Activated CD8-positive, alpha-beta memory T cell treated with anti-CD3 and anti-CD28 coated beads, Interleukin-2, amount 50 U/mL, for 48 hours (primary cell): ENCODE measurements at regions not wholly inside any gene's neighbourhood (a gene's known extent, or its start where the extent isn't known, plus 50 kb on each side); places are given as distances from the start of the nearest gene placed in this dataset.
A peak's percentile ranks its signal among the peaks of the same experiment; 100 is the strongest.
"Not testable (repeated sequence)": the region's sequence is repeated elsewhere in the genome, so short reads cannot be mapped to it uniquely, and the experiment has no call there.

Source experiments
- DNase-seq: peaks from one replicate; pipeline ENCODE4 v3.0.0-alpha.2; 2020

DNA sequence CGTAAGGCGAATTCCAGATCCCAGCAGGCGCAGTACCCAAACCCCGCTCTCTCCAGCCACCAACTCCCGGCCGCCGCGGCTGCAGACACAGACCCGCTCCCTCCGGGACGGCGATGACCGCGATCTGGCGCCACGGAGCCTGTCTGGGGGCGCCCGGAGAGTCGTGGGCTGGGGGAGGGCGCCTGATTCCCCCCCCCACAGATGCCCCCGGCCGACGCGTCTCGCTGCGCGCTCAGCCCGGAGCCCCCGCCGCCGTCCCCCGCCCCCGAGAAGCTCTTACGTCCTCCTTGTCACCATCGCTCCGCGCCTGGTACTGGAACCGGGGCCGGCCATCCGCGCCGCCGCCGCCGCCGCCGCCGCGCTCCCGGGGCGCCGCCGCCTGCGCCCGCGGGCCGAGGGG, 173.6 kb downstream of the ATP6V0E2 start:
- not testable (repeated sequence) for DNase-seq

DNA sequence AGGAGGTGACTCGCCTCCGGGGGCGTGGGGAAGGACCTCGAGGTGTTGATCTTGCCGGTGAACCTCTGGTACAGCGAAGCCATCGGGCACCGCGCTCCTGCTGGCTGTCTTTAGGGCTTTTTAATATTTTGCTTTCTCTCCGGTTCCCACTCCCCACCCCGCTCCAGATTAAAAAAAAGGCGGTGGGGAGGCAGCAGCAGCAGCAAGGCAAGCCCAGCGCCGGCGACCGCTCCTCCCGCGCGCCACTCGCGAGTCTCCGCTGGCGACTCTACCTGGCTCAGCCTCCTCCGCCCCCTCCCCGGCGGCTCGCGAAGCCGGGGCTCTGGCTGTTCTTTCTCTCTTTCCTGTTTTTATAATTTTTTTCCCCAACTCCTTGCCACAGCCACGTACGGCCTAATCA, 174.0 kb downstream of the ATP6V0E2 start:
- DNase-seq = peak; percentile 60

DNA sequence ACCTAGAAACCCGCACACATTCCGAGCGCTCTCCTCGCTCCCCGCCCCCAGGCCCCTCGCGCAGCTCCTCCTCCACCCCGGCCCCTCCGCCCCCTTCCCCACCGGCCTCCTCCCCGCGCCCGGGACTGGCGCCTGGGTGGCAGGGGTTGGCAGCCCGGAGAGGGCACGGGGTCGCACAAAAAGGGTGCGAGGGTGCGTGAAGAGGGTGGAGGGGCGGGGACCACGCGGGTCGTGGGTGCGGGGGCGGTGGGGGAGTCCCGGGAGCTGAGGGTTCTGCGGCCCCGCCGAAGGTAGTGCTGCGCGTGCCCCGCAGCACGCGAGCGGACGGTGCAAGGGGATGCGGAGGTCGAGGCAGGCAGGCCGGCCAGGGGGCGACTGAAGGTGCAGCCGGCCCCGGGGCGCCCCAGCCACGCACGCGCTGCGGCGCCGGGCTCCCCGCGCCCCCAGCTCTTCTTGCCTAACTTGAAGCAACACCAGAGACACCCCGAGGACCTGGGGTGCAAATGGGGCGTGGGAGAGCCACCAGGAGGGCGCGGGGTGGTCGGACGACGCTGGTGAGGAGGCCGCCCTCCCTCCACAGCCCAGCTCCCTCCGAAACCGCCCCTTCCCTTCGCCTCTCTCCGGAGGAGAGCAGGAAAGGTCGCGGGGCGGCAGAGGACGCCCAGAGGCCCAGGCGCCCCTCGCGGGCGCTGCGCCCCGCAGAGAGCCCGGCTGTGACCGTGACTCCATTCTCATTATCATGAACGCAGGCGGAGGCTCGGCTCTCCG, 174.7 kb downstream of the ATP6V0E2 start:
- not testable (repeated sequence) for DNase-seq

GRCh38 chr7:150049012-150049655, 175.4 kb downstream of the ATP6V0E2 start:
- DNase-seq = not testable (repeated sequence)

- not testable (repeated sequence) for DNase-seq
Observed at GRCh38 chr7:150053396-150053795, 179.6 kb downstream of the ATP6V0E2 start.

GRCh38 chr7:150054242-150054641, 180.5 kb downstream of the ATP6V0E2 start:
- DNase-seq = not testable (repeated sequence)

DNA sequence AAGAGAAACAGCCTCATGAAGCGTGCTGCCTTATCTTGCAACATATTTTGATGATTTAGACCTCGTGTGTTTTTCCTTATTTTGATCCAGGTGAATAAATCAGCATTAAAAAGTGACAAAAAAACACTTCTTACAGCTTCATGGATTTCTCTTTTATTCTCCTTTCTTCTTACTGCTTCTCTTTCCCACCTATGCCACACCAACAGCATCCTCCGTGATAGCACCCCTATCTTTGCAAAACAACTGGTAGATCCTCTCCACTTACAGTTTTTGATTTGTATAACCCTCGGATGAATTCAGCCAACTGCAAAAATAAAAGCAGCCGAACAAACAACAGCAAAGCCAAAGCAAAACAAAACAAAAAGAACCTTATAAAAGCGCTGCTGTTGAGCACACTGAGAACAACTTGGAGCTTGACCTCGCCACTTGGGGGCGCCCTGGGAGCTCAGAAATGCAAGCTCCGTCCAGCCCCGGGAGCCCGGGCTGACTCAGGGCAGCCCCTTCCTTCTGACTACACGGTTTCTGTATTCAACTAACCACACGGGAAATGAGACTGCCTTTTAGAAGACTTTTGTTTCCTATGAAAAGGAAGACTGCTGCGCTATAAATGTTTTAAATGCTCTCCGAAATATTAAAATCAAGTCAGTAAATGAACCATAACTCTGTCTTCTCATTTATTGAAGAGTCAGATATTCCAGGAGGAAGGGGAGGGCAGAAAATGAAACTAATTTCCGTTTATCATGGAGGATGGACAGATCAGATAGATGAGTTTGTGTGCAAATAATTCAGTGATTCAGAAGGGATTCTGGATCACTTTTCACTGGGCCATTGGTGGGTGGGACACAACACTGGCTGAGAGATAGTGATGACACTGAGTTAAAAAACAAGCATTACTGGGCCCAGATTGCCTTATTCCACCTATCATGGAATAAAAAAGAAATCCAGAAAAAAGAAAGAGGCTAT, 186.8 kb downstream of the ATP6V0E2 start:
- DNase-seq = peak; percentile 94

DNA sequence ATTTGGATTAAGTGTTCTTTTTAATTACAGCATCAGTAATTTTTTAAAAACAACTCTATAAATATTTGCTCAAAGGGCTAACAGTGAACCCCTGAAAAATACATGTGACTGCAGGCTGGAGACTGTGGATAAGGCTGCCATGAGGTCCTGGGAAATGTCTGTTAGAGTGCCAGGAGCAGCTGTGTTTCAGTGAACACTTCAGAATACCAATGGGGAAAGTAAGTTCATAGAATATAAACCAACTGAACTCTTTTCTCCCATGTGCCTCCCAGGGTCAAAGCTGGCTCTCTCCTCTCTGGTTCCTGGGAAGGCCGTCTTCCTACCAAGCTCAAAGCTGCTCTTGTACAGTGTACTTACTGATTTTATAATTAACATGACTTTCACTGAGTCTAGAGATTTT, 189.4 kb downstream of the ATP6V0E2 start:
- not testable (repeated sequence) for DNase-seq

- not testable (repeated sequence) for DNase-seq
Observed at GRCh38 chr7:150069555-150070313, 196.0 kb downstream of the ATP6V0E2 start.

- not testable (repeated sequence) for DNase-seq
Observed at GRCh38 chr7:150077543-150077942, 203.8 kb downstream of the ATP6V0E2 start.

GRCh38 chr7:150081865-150082264, 208.1 kb downstream of the ATP6V0E2 start:
- DNase-seq = not testable (repeated sequence)

- not testable (repeated sequence) for DNase-seq
Observed at GRCh38 chr7:150084724-150085123, 211.0 kb downstream of the ATP6V0E2 start.

GRCh38 chr7:150087478-150087877, 213.7 kb downstream of the ATP6V0E2 start:
- DNase-seq = not testable (repeated sequence)

DNA sequence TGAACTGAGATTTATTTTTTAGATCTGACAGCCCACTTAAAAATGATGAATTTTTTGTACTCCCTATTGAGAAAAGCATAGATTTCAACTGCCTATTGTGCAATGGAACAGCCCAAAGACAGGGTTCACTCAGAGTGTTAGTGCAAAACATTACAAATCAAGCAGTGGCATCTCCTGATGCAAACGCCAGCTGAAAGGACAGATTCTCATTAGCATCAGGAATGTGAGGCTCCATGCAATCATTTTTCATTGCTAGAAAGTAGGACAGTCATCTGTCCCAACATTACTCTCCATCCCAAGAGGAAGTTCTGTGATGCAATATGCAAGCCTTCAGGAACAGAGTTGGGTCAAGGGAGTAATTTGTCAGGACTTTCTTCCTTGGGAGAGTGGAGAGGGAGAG, 215.4 kb downstream of the ATP6V0E2 start:
- not testable (repeated sequence) for DNase-seq

GRCh38 chr7:150090776-150091175, 217.0 kb downstream of the ATP6V0E2 start:
- DNase-seq = not testable (repeated sequence)

GRCh38 chr7:150093897-150094296, 220.1 kb downstream of the ATP6V0E2 start:
- not testable (repeated sequence) for DNase-seq

DNA sequence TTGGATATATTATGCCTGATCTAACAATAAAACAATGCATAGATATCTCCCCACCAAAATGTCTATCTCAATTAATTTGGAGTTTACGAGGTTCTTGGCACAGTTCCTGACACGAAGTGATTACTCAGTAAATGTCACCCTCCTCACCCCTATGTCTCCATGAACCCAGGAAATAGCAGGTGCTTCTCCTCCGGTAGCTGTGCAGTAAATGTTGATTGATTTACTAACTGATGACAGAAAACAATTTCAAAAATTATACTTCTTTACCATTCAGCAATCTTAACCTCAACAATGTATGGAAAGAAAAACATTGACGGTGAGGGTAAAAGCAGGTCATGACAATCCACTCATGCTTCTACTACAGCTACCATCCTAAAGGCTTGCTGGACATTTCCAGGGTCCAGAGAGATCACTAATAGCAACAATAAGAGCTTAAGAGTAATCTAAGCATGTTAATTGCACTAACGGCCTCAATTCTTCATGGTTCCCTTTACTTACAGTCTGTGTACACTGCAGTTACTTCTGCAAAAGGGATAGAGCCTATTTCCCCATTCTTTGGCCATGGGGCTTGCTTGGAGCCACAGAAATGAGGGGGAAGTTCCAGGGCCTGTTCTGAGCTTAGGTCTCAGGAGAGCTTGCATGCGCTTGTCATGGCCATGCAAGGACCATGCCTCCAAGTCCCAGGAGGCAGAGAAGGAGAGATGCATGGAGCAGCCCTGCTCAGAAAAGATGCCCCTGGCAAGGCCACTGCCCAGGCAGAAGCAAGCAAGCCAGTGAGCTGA, 222.6 kb downstream of the ATP6V0E2 start:
- DNase-seq = not testable (repeated sequence)

GRCh38 chr7:150098592-150098991, 224.6 kb upstream of the LRRC61 start:
- not testable (repeated sequence) for DNase-seq

GRCh38 chr7:150101282-150101681, 221.9 kb upstream of the LRRC61 start:
- DNase-seq = not testable (repeated sequence)

GRCh38 chr7:150107283-150107682, 215.9 kb upstream of the LRRC61 start:
- not testable (repeated sequence) for DNase-seq

DNA sequence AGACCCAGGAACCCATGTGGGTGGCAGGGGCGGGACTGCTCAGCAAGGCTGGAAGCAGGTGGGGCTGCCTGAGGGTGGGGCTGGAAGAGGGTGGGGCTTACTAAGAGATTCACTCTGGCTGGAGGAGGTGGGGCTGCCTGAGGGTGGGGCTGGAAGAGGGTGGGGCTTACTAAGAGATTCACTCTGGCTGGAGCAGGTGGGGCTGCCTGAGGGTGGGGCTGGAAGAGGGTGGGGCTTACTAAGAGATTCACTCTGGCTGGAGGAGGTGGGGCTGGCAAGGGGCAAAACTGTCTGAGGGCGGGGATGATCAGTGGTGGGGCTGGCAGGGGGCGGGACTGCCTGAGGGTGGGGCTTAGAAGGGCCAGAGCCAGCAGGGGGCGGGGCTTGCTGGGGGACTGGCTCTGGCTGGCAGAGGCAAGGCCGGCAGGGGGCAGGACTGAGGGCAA, 212.8 kb upstream of the LRRC61 start:
- DNase-seq = peak; percentile 67
